WERI-Rb-1 (cell line): ENCODE measurements at regions not wholly inside any gene's neighbourhood (a gene's known extent, or its start where the extent isn't known, plus 50 kb on each side); places are given as distances from the start of the nearest gene placed in this dataset.

Source experiments
- DNase-seq: peaks from one replicate; pipeline ENCODE4 v3.0.0-alpha.2; 2020
- H3K27ac ChIP-seq: fragments of 250-450 bp; sonication (Bioruptor Pico); 2 replicates; pipeline ENCODE4 v1.5.1; 2020; ENCODE audit warnings: mild to moderate bottlenecking, moderate library complexity
- H3K27me3 ChIP-seq: fragments of 250-450 bp; sonication (Bioruptor Pico); 2 replicates; pipeline ENCODE4 v1.5.1; 2021; ENCODE audit warnings: mild to moderate bottlenecking, low read depth, moderate library complexity; ENCODE audit not compliant: insufficient read depth, severe bottlenecking
- H3K36me3 ChIP-seq: fragments of 250-450 bp; sonication (Bioruptor Pico); 2 replicates; pipeline ENCODE4 v1.5.1; 2020; ENCODE audit warnings: mild to moderate bottlenecking, moderate library complexity
- H3K4me3 ChIP-seq: 2 replicates; pipeline ENCODE4 v1.5.1; 2011; ENCODE audit warnings: low read depth, mild to moderate bottlenecking, control low read depth, low read length
- H3K9me3 ChIP-seq: fragments of 250-450 bp; sonication (Bioruptor Pico); 2 replicates; pipeline ENCODE4 v1.5.1; 2021; ENCODE audit warnings: mild to moderate bottlenecking, moderate library complexity; ENCODE audit not compliant: severe bottlenecking
- TF ChIP-seq, protein P1 (sequence below): IDR thresholded peaks from 2 replicates; pipeline ENCODE4 v1.5.1; 2011; ENCODE audit warnings: low read depth, mild to moderate bottlenecking, control low read depth, inconsistent platforms, low read length

DNA sequence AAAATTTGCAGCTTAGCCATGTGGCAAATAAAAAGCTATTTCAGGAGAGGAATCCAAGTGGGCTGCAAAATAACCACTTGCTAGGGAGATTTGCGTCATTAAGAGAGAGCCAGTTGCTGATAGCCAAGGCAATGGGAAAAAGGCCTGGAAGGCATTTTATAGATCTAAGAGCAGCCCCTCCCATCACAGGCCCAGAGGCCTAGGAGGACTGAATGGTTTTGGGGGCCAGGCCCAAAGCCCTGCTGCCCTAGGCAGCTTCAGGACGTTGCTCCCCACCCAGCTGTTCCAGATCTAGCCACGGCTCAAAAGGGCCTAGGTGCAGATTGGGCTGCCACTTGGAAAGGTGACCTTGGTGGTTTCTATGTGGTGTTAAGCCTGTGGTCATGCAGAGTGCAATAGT is 169.0 kb downstream of the AASDHPPT start:
- DNase-seq, result no peak
- H3K9me3 ChIP-seq, result peaks cover 10% of the 10 kb centered on the region
- no peak overlapping the region for H3K4me3 ChIP-seq
- H3K27ac ChIP-seq, result no peak overlapping the region
- no peaks in the 10 kb centered on the region for H3K27me3 ChIP-seq
- TF ChIP-seq, protein P1, sequence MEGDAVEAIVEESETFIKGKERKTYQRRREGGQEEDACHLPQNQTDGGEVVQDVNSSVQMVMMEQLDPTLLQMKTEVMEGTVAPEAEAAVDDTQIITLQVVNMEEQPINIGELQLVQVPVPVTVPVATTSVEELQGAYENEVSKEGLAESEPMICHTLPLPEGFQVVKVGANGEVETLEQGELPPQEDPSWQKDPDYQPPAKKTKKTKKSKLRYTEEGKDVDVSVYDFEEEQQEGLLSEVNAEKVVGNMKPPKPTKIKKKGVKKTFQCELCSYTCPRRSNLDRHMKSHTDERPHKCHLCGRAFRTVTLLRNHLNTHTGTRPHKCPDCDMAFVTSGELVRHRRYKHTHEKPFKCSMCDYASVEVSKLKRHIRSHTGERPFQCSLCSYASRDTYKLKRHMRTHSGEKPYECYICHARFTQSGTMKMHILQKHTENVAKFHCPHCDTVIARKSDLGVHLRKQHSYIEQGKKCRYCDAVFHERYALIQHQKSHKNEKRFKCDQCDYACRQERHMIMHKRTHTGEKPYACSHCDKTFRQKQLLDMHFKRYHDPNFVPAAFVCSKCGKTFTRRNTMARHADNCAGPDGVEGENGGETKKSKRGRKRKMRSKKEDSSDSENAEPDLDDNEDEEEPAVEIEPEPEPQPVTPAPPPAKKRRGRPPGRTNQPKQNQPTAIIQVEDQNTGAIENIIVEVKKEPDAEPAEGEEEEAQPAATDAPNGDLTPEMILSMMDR, result no peak
- H3K36me3 ChIP-seq, result no peaks in the 10 kb centered on the region

DNA sequence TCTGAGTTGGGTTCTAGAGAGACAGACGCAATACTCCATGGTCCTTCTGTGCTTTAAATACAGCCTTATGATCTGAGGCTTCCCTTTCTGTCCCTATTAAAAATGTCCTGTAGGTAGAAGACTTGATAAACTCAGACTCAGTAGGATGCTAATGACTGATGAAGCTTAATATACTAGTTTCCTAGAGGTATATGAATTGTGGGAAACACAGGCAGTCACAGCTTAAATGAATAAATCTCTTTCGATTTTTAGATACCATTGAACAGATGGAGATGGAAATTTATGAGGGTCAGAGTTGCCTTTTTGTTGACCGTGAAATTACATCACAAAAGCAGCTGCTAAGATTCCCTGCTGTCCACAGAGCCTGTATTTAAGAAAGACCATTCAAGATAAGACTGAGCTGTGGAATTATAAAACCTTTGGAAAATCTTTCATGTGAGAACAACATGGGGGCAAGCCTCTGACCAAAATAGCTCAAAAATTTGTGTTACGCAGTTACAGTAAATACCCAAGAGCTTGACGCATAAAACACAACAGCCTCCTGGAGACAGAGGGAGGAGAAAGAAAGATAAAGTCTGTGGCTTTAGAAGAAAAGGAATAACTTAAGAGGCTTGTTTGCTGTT is 172.3 kb downstream of the AASDHPPT start:
- TF ChIP-seq, protein P1, result no peak
- Histone ChIP-seq H3K9me3 (peaks cover 10% of the 10 kb centered on the region), H3K27me3 (no peaks in the 10 kb centered on the region), H3K36me3 (no peaks in the 10 kb centered on the region), H3K27ac (peak overlapping the region; percentile 39; the same call in 1 of the 2 replicates), H3K4me3 (no peak overlapping the region)
- no peak for DNase-seq

DNA sequence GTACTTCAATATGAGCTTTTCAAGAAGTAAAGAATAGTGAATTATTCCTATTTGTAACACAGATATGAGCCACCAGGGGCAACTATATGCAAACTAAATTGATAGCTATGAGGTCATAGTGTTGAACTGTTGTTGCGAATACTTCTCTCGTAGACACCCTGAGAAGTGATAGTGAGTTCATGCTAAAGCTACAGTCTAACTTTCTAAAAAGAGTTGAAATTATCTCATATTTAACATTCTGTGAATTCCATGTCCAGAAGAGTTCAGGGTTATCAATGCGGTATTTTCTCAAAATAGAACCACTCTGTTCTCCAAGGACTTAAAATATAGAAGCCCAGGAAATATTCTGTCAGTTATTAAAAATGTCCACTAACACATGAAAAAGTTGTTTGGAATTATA is 185.4 kb downstream of the AASDHPPT start:
- Histone ChIP-seq H3K27me3 (no peaks in the 10 kb centered on the region), H3K4me3 (no peak overlapping the region), H3K9me3 (peaks cover 4% of the 10 kb centered on the region), H3K27ac (no peak overlapping the region), H3K36me3 (no peaks in the 10 kb centered on the region)
- DNase-seq, result no peak
- TF ChIP-seq, protein P1, result no peak

DNA sequence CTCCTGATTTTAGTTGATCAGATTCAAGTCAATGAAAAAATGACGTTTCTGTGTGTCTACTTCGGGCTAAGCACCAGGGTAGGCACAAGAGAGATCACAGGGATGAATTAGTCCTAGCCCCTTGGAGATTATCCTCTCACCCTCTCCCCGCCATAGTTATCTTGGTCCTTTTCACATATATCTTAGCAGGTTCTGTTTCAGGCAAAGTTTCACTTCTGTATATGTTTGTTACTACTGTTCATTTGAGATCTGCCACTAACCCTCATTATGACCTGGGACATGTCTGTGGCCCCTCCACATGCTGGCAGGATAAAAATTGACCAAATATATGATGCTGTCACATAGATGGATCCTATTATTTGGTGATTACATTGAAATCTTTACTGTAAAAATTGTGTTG is 186.1 kb downstream of the AASDHPPT start:
- H3K4me3 ChIP-seq, result no peak overlapping the region
- peaks cover 4% of the 10 kb centered on the region for H3K9me3 ChIP-seq
- DNase-seq, result no peak
- TF ChIP-seq, protein P1, result no peak
- no peak overlapping the region for H3K27ac ChIP-seq
- no peaks in the 10 kb centered on the region for H3K27me3 ChIP-seq
- H3K36me3 ChIP-seq, result no peaks in the 10 kb centered on the region

DNA sequence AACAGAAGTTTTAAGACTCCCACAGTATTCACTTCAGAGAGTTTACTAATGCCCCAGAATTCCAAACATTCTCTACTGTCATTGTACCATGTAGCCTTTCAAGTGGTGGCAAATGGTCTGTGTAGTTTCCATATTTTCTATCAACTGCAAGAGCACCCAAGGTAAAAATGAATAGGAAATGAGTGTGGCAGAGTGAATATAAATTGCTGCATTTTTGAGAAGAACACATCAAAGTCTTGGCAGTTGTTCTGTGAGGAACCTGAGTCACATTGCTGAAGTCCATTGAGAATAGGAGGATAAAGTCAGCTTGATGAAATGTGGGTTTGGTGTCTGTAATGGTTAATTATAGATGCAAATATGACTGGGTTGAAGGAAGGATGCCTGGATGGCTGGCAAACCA is 193.6 kb downstream of the AASDHPPT start:
- Histone ChIP-seq H3K9me3 (peaks cover 9% of the 10 kb centered on the region), H3K36me3 (no peaks in the 10 kb centered on the region), H3K27me3 (no peaks in the 10 kb centered on the region), H3K27ac (no peak overlapping the region), H3K4me3 (no peak overlapping the region)
- TF ChIP-seq, protein P1, result no peak
- no peak for DNase-seq

DNA sequence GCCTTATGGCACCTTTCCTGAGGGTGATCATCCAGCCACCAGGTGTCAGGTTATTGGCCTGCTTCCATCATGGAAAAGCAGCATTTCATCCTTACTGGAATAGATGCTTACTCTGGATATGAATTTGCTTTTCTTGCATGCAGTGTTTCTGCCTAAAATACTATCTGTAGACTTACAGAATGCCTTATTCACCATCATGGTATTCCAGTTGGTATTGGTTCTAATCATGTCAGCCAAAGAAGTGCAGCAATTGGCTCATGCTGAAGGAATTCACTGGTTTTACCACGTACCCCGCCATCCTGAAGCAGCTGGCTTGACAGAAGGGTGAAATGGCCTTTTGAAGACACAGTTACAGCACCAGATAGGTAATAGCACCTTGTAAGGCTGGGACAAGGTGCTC is 194.2 kb downstream of the AASDHPPT start:
- H3K4me3 ChIP-seq, result no peak overlapping the region
- no peak overlapping the region for H3K27ac ChIP-seq
- DNase-seq, result no peak
- H3K9me3 ChIP-seq, result peaks cover 9% of the 10 kb centered on the region
- H3K36me3 ChIP-seq, result no peaks in the 10 kb centered on the region
- no peaks in the 10 kb centered on the region for H3K27me3 ChIP-seq
- TF ChIP-seq, protein P1, result no peak
